Cardiac fibroblast (primary cell): ENCODE measurements at regions not wholly inside any gene's neighbourhood (a gene's known extent, or its start where the extent isn't known, plus 50 kb on each side); places are given as distances from the start of the nearest gene placed in this dataset.

ENCODE experiments used
- DNase-seq, 2 donors: peaks; one replicate each; pipeline versions ENCODE4 v3.0.0 to v3.0.0-alpha.2; 2010; ENCODE audit warnings: low read depth in 2 of 2
- H3K4me3 ChIP-seq, 2 donors: replicated peaks in 1 of 2; 1 replicate in 1 of 2; 2 replicates in 1 of 2; pipeline ENCODE4 v1.5.1; 2011; ENCODE audit warnings: low read depth in 2 of 2, low read length in 2 of 2, mild to moderate bottlenecking in 2 of 2, moderate library complexity in 1 of 2
- CTCF ChIP-seq: IDR thresholded peaks from one replicate; pipeline ENCODE4 v1.5.1; 2011; ENCODE audit warnings: low read depth, mild to moderate bottlenecking, low read length, inconsistent platforms

- no peak overlapping the region for H3K4me3 ChIP-seq
- no peak for DNase-seq
- TF ChIP-seq CTCF = no peak
Measured at GRCh38 chr14:98133806-98134205, 1138.2 kb downstream of the BCL11B start.

GRCh38 chr14:98136012-98136789 lies 1135.8 kb downstream of the BCL11B start:
- no peak for DNase-seq
- TF ChIP-seq CTCF = no peak
- H3K4me3 ChIP-seq = no peak overlapping the region

GRCh38 chr14:98137131-98138025 lies 1134.6 kb downstream of the BCL11B start:
- DNase-seq = no peak
- TF ChIP-seq CTCF = no peak
- H3K4me3 ChIP-seq = no peak overlapping the region

GRCh38 chr14:98138666-98139065 lies 1133.3 kb downstream of the BCL11B start:
- H3K4me3 ChIP-seq = no peak overlapping the region
- TF ChIP-seq CTCF = no peak
- peak in 1 of 2 donors; percentile 10 for DNase-seq

GRCh38 chr14:98140862-98141530 lies 1131.0 kb downstream of the BCL11B start:
- no peak overlapping the region for H3K4me3 ChIP-seq
- no peak for DNase-seq
- TF ChIP-seq CTCF = no peak

- DNase-seq = no peak
- TF ChIP-seq CTCF = no peak
- H3K4me3 ChIP-seq = no peak overlapping the region
Measured at GRCh38 chr14:98143566-98143965, 1128.4 kb downstream of the BCL11B start.
